ENCODE measurements at regions not wholly inside any gene's neighbourhood (a gene's known extent, or its start where the extent isn't known, plus 50 kb on each side); places are given as distances from the start of the nearest gene placed in this dataset.

GRCh38 chr5:148938522-148938882 lies 112.1 kb downstream of the ADRB2 start:
- no peak overlapping the region for H4K5ac ChIP-seq (ENCODE audit: insufficient read length, low read depth, low read length)
- no peak overlapping the region for H2BK5ac ChIP-seq (ENCODE audit: low read depth, low read length)

More at GRCh38 chr5:148938522-148938882, 112.1 kb downstream of the ADRB2 start:
- Histone ChIP-seq H4K8ac (ENCODE audit: extremely low read depth, insufficient read depth, low read length) (no peak overlapping the region), H3K23ac (ENCODE audit: insufficient read length) (no peak overlapping the region), H3K79me2 (ENCODE audit: control insufficient read depth in 1 of 2, insufficient read depth in 2 of 2, low read length in 2 of 2) (no peaks in the 10 kb centered on the region), H2BK20ac (ENCODE audit: low read length) (no peak overlapping the region), H3K27ac (ENCODE audit: low read depth, low read length) (no peak overlapping the region), H2BK120ac (replicated peaks; ENCODE audit: low read depth, low read length) (no peak overlapping the region), H2BK12ac (ENCODE audit: low read depth, low read length) (no peak overlapping the region), H2BK15ac (ENCODE audit: low read length) (no peak overlapping the region), H3K14ac (ENCODE audit: insufficient read length) (no peak overlapping the region), H3K23me2 (ENCODE audit: low read depth, low read length) (no peaks in the 10 kb centered on the region), H4K20me1 (replicated peaks in 1 of 2; ENCODE audit: control insufficient read depth in 1 of 2, insufficient read depth in 2 of 2, low read length in 2 of 2) (no peaks in the 10 kb centered on the region), H3K79me1 (ENCODE audit: low read depth, low read length) (no peaks in the 10 kb centered on the region), H3K4ac (replicated peaks; ENCODE audit: insufficient read length, low read depth, low read length) (no peak overlapping the region), H3K9ac (replicated peaks in 1 of 4; ENCODE audit: extremely low read depth in 1 of 4, low read depth in 3 of 4, low read length in 3 of 4) (no peak overlapping the region), H2AK5ac (ENCODE audit: low read depth, low read length) (no peak overlapping the region), H3K9me3 (ENCODE audit: insufficient read depth in 2 of 2, low read depth in 1 of 2, low read length in 1 of 2) (peaks cover 0 to 8% of the 10 kb centered on the region in 2 experiments; a peak in 1 of 4 replicates), H3K56ac (replicated peaks; ENCODE audit: insufficient read length, low read depth, low read length) (no peak overlapping the region), H3K36me3 (ENCODE audit: control insufficient read depth in 2 of 4, insufficient read depth in 4 of 4, low read length in 3 of 4) (no peaks in the 10 kb centered on the region), H3K4me2 (ENCODE audit: insufficient read depth in 1 of 2, low read depth in 2 of 2, low read length in 2 of 2) (no peak overlapping the region), H4K91ac (replicated peaks; ENCODE audit: insufficient read length, low read length) (no peak overlapping the region), H3K4me3 (ENCODE audit: extremely low read depth in 1 of 4, insufficient read depth in 2 of 4, low read depth in 3 of 4, low read length in 4 of 4) (no peak overlapping the region), H3K27me3 (replicated peaks in 1 of 4; ENCODE audit: control insufficient read depth in 3 of 4, extremely low read depth in 1 of 4, insufficient read depth in 3 of 4, low read length in 3 of 4) (no peaks in the 10 kb centered on the region), H3K18ac (ENCODE audit: extremely low read depth, low read length) (no peak overlapping the region), H3K4me1 (replicated peaks in 1 of 4; ENCODE audit: control insufficient read depth in 3 of 4, insufficient read depth in 4 of 4, low read length in 3 of 4) (peaks cover 0 to 2% (median 0%) of the 10 kb centered on the region in 4 experiments; a peak in 2 of 7 replicates), H2AFZ (ENCODE audit: low read length) (no peak overlapping the region)
- CTCF ChIA-PET (ENCODE audit: partially characterized antibody), result interaction anchor here (2.4 to 5.2 kb wide), 2 partner anchors 11 to 20 kb away, joined by 8 to 31 read pairs; no protein-coding TSS in a partner anchor
- FAIRE-seq (no peak), DNase-seq (ENCODE audit: low read depth in 1 of 2, low spot score in 2 of 2) (peak in 1 of 2 experiments; percentile 4)
- POLR2A ChIA-PET (ENCODE audit: partially characterized antibody), result no interaction called here
- WGBS, 2 experiments (ENCODE audit: extremely low coverage in 1 of 2, insufficient coverage in 1 of 2, insufficient read length in 1 of 2, insufficient replicate concordance in 2 of 2, low coverage in 1 of 2, low lambda C conversion rate in 2 of 2, missing lambda C conversion rate in 1 of 2), result 93% methylated on average over 3 of the region's 3 CpGs; no CpG with 5 or more reads in 1 of the 2 experiments
- TF ChIP-seq BRCA1 (IDR thresholded peaks at IDR 0.05; ENCODE audit: low read depth, low read length) (no peak), NANOG (IDR thresholded peaks at IDR 0.05; ENCODE audit: insufficient read depth, low read depth, low read length, poor library complexity, severe bottlenecking) (no peak), USF2 (IDR thresholded peaks at IDR 0.05; ENCODE audit: low read length) (no peak), CBX5 (IDR thresholded peaks at IDR 0.05; ENCODE audit: low read depth, low read length) (no peak), RBBP5 (IDR thresholded peaks at IDR 0.05; ENCODE audit: borderline replicate concordance, low read depth, low read length) (no peak), SIN3A (conservative IDR thresholded peaks at IDR 0.05 in 1 of 2, IDR thresholded peaks at IDR 0.05 in 1 of 2; ENCODE audit: low read depth in 1 of 2, low read length in 2 of 2) (no peak), SP4 (IDR thresholded peaks at IDR 0.05; ENCODE audit: low read length) (no peak), CBX8 (IDR thresholded peaks at IDR 0.05; ENCODE audit: borderline replicate concordance, low read depth, low read length) (no peak), BCL11A (IDR thresholded peaks at IDR 0.05; ENCODE audit: low read depth in 2 of 2, low read length in 2 of 2) (no peak), ASH2L (IDR thresholded peaks at IDR 0.05; ENCODE audit: low read length) (no peak), POLR2AphosphoS5 (IDR thresholded peaks at IDR 0.05; ENCODE audit: low read depth, low read length) (no peak), KDM1A (IDR thresholded peaks at IDR 0.05; ENCODE audit: borderline replicate concordance, low read length) (no peak), GTF2F1 (IDR thresholded peaks at IDR 0.05; ENCODE audit: borderline replicate concordance, low read depth, low read length) (no peak), JUN (IDR thresholded peaks at IDR 0.05; ENCODE audit: low read depth, low read length) (no peak), BACH1 (IDR thresholded peaks at IDR 0.05; ENCODE audit: low read length) (no peak)

Measured in H1 (cell line).